IPS-NIHi11 (cell line): ENCODE measurements at regions not wholly inside any gene's neighbourhood (a gene's known extent, or its start where the extent isn't known, plus 50 kb on each side); places are given as distances from the start of the nearest gene placed in this dataset.
A peak's percentile ranks its signal among the peaks of the same experiment; 100 is the strongest.
"Not testable (repeated sequence)": the region's sequence is repeated elsewhere in the genome, so short reads cannot be mapped to it uniquely, and the experiment has no call there.

Experiments used
- DNase-seq: peaks from one replicate; pipeline ENCODE4 v3.0.0; 2012; ENCODE audit warnings: mixed read lengths, low spot score

- DNase-seq = no peak
Measured at GRCh38 chr13:105684216-105684615, 851.2 kb downstream of the EFNB2 start.

- DNase-seq = no peak
Measured at GRCh38 chr13:105679838-105680237, 855.6 kb downstream of the EFNB2 start.

- DNase-seq = no peak
Measured at GRCh38 chr13:105678072-105678471, 857.4 kb downstream of the EFNB2 start.

- no peak for DNase-seq
Measured at GRCh38 chr13:105672881-105673280, 862.6 kb downstream of the EFNB2 start.

- DNase-seq = not testable (repeated sequence)
Measured at GRCh38 chr13:105671131-105671530, 864.3 kb downstream of the EFNB2 start.

GRCh38 chr13:105670179-105670990 is 865.1 kb downstream of the EFNB2 start:
- DNase-seq = no peak

- DNase-seq = no peak
Measured at GRCh38 chr13:105665284-105665683, 870.2 kb downstream of the EFNB2 start.

- DNase-seq = no peak
Measured at GRCh38 chr13:105663182-105663581, 872.3 kb downstream of the EFNB2 start.

- no peak for DNase-seq
Measured at GRCh38 chr13:105660561-105660960, 874.9 kb downstream of the EFNB2 start.

GRCh38 chr13:105658431-105658830 is 877.0 kb downstream of the EFNB2 start:
- DNase-seq = no peak

- DNase-seq = no peak
Measured at GRCh38 chr13:105655046-105655445, 880.4 kb downstream of the EFNB2 start.

- no peak for DNase-seq
Measured at GRCh38 chr13:105643966-105644365, 891.5 kb downstream of the EFNB2 start.

GRCh38 chr13:105642511-105642958 is 892.9 kb downstream of the EFNB2 start:
- no peak for DNase-seq

GRCh38 chr13:105641121-105641520 is 894.3 kb downstream of the EFNB2 start:
- DNase-seq = no peak

- DNase-seq = no peak
Measured at GRCh38 chr13:105638426-105638825, 897.0 kb downstream of the EFNB2 start.

GRCh38 chr13:105634059-105634458 is 901.4 kb downstream of the EFNB2 start:
- no peak for DNase-seq

GRCh38 chr13:105630431-105630830 is 905.0 kb downstream of the EFNB2 start:
- DNase-seq = no peak

- no peak for DNase-seq
Measured at GRCh38 chr13:105627270-105627669, 908.2 kb downstream of the EFNB2 start.

GRCh38 chr13:105625691-105626090 is 909.8 kb downstream of the EFNB2 start:
- DNase-seq = no peak

GRCh38 chr13:105616333-105617075 is 919.0 kb downstream of the EFNB2 start:
- no peak for DNase-seq

- no peak for DNase-seq
Measured at GRCh38 chr13:105612541-105612940, 922.9 kb downstream of the EFNB2 start.

GRCh38 chr13:105611424-105611823 is 924.0 kb downstream of the EFNB2 start:
- DNase-seq = peak; percentile 19

- DNase-seq = no peak
Measured at GRCh38 chr13:105608104-105608503, 927.4 kb downstream of the EFNB2 start.
